IMR-90 (cell line): ENCODE measurements at regions not wholly inside any gene's neighbourhood (a gene's known extent, or its start where the extent isn't known, plus 50 kb on each side); places are given as distances from the start of the nearest gene placed in this dataset.

Experiments used
- ATAC-seq: fragments of 200-7000 bp; cut with Tn5 transposase; 2 replicates; pipeline ENCODE4 v1.9.1; 2020; ENCODE audit warnings: low read depth, mild to moderate bottlenecking, moderate library complexity
- BruUV-seq: library from RNA; stranded (reverse); fragments of 400-500 nt; replicated peaks from 2 replicates; lab custom pipeline; 2021; lab: Mats Ljungman, UMichigan
- CTCF ChIA-PET: fragments of 300-600 bp; formaldehyde crosslinking; extraction: SDS; loops from one replicate; lab custom pipeline; 2021; ENCODE audit warnings: antibody characterized with exemption; lab: Yijun Ruan, JAX
- POLR2A ChIA-PET: fragments of 300-600 bp; sonication (Branson Sonifier 250); formaldehyde crosslinking; loops from one replicate; lab custom pipeline; 2022; ENCODE audit warnings: antibody characterized with exemption; ENCODE audit not compliant: unreplicated experiment; lab: Charles Lee
- DNase-seq: peaks from one replicate; pipeline ENCODE4 v3.0.0; 2013
- H2AFZ ChIP-seq: replicated peaks from 2 replicates; pipeline ENCODE3; 2013; ENCODE audit warnings: low read length, mild to moderate bottlenecking; ENCODE audit not compliant: poor library complexity
- H2AK5ac ChIP-seq: 2 replicates; pipeline ENCODE4 v1.6.1; 2013; ENCODE audit warnings: low read depth, low read length, inconsistent platforms
- H2AK9ac ChIP-seq: replicated peaks from 2 replicates; pipeline ENCODE3; 2013; ENCODE audit warnings: mild to moderate bottlenecking, low read depth, low read length, moderate library complexity; ENCODE audit not compliant: poor library complexity
- H2BK120ac ChIP-seq: 2 replicates; pipeline ENCODE4 v1.6.1; 2013; ENCODE audit warnings: low read depth, low read length, inconsistent platforms
- H2BK15ac ChIP-seq: 3 replicates; pipeline ENCODE4 v1.6.1; 2013; ENCODE audit warnings: low read depth, low read length, inconsistent platforms
- H2BK20ac ChIP-seq: 2 replicates; pipeline ENCODE4 v1.6.1; 2013; ENCODE audit warnings: low read depth, mild to moderate bottlenecking, inconsistent platforms, low read length, moderate library complexity
- H2BK5ac ChIP-seq: 2 replicates; pipeline ENCODE4 v1.6.1; 2013; ENCODE audit warnings: mild to moderate bottlenecking, low read depth, low read length, inconsistent platforms; ENCODE audit not compliant: poor library complexity, severe bottlenecking
- H3K14ac ChIP-seq: replicated peaks from 2 replicates; pipeline ENCODE4 v1.6.1; 2013; ENCODE audit warnings: low read depth, low read length, inconsistent platforms
- H3K18ac ChIP-seq: 2 replicates; pipeline ENCODE4 v1.6.1; 2013; ENCODE audit warnings: low read depth, low read length, control low read depth
- H3K23ac ChIP-seq: 2 replicates; pipeline ENCODE4 v1.6.1; 2013; ENCODE audit warnings: low read depth, low read length, inconsistent platforms
- H3K27ac ChIP-seq: 2 replicates; pipeline ENCODE4 v1.5.1; 2013; ENCODE audit warnings: mild to moderate bottlenecking, control low read depth, low read length; ENCODE audit not compliant: insufficient read depth
- H3K27me3 ChIP-seq: 2 replicates; pipeline ENCODE4 v1.6.1; 2013; ENCODE audit warnings: low read length; ENCODE audit not compliant: control insufficient read depth, insufficient read depth
- H3K36me3 ChIP-seq: 2 replicates; pipeline ENCODE4 v1.6.1; 2013; ENCODE audit warnings: low read length, mixed read lengths; ENCODE audit not compliant: control insufficient read depth, insufficient read depth
- H3K4ac ChIP-seq: 2 replicates; pipeline ENCODE4 v1.6.1; 2013; ENCODE audit warnings: low read depth, low read length, inconsistent platforms
- H3K4me1 ChIP-seq: 2 replicates; pipeline ENCODE4 v1.6.1; 2013; ENCODE audit warnings: low read length, mixed read lengths; ENCODE audit not compliant: control insufficient read depth, insufficient read depth
- H3K4me2 ChIP-seq: 2 replicates; pipeline ENCODE4 v1.6.1; 2013; ENCODE audit warnings: low read depth, mild to moderate bottlenecking, control low read depth, low read length, moderate library complexity
- H3K4me3 ChIP-seq: 2 replicates; pipeline ENCODE4 v1.5.1; 2013; ENCODE audit warnings: low read depth, mild to moderate bottlenecking, control low read depth, low read length, moderate library complexity; ENCODE audit not compliant: insufficient read depth
- H3K56ac ChIP-seq: 2 replicates; pipeline ENCODE4 v1.6.1; 2013; ENCODE audit warnings: low read length, inconsistent platforms; ENCODE audit not compliant: insufficient read depth; ENCODE audit errors: extremely low read depth
- H3K79me1 ChIP-seq, 2 experiments: 2 replicates each; pipeline ENCODE4 v1.6.1; 2013; ENCODE audit warnings: low read length in 2 of 2, inconsistent platforms in 1 of 2, low read depth in 1 of 2
- H3K9ac ChIP-seq: 2 replicates; pipeline ENCODE4 v1.6.1; 2013; ENCODE audit warnings: low read depth, low read length, control low read depth
- H3K9me1 ChIP-seq: 2 replicates; pipeline ENCODE4 v1.6.1; 2013; ENCODE audit warnings: low read length, inconsistent platforms; ENCODE audit not compliant: insufficient read depth
- H3K9me3 ChIP-seq: 2 replicates; pipeline ENCODE4 v1.6.1; 2013; ENCODE audit warnings: low read length; ENCODE audit not compliant: control insufficient read depth, insufficient read depth
- H4K20me1 ChIP-seq: 2 replicates; pipeline ENCODE4 v1.6.1; 2013; ENCODE audit warnings: low read length, inconsistent platforms; ENCODE audit not compliant: insufficient read depth
- H4K5ac ChIP-seq: 2 replicates; pipeline ENCODE4 v1.6.1; 2013; ENCODE audit warnings: mild to moderate bottlenecking, low read depth, low read length, control low read depth
- H4K8ac ChIP-seq, 2 experiments: 2 replicates each; pipeline ENCODE4 v1.6.1; 2013; ENCODE audit warnings: low read depth in 2 of 2, low read length in 2 of 2, control low read depth in 1 of 2, inconsistent platforms in 1 of 2
- H4K91ac ChIP-seq: 2 replicates; pipeline ENCODE4 v1.6.1; 2013; ENCODE audit warnings: low read depth, low read length, inconsistent platforms; ENCODE audit not compliant: insufficient read depth
- BHLHE40 ChIP-seq: fragments of 150-350 bp; IDR thresholded peaks from 2 replicates; pipeline ENCODE4 v1.6.1; 2016; ENCODE audit warnings: mild to moderate bottlenecking, low read depth, low read length
- CEBPB ChIP-seq: IDR thresholded peaks from 2 replicates; pipeline ENCODE4 v1.6.1; 2012; ENCODE audit warnings: low read depth, low read length, improper control_type of control experiment
- CHD1 ChIP-seq: IDR thresholded peaks from 2 replicates; pipeline ENCODE4 v1.6.1; 2012; ENCODE audit warnings: low read depth, low read length, improper control_type of control experiment
- CTCF ChIP-seq: conservative IDR thresholded peaks from 2 replicates; pipeline ENCODE4 v1.5.1; 2012; ENCODE audit warnings: mild to moderate bottlenecking, low read depth, low read length, improper control_type of control experiment
- ELK1 ChIP-seq: fragments of 150-350 bp; IDR thresholded peaks from 2 replicates; pipeline ENCODE4 v1.6.1; 2016; ENCODE audit warnings: low read depth, mild to moderate bottlenecking, low read length, moderate library complexity, borderline replicate concordance
- FOS ChIP-seq: fragments of 150-350 bp; IDR thresholded peaks from 2 replicates; pipeline ENCODE4 v1.6.1; 2016; ENCODE audit warnings: low read depth, low read length
- MAFK ChIP-seq: IDR thresholded peaks from 2 replicates; pipeline ENCODE4 v1.6.1; 2012; ENCODE audit warnings: low read depth, low read length, improper control_type of control experiment
- MAZ ChIP-seq: IDR thresholded peaks from 2 replicates; pipeline ENCODE4 v1.6.1; 2012; ENCODE audit warnings: low read depth, mild to moderate bottlenecking, low read length, improper control_type of control experiment, moderate library complexity, borderline replicate concordance
- MXI1 ChIP-seq: IDR thresholded peaks from 2 replicates; pipeline ENCODE4 v1.6.1; 2012; ENCODE audit warnings: low read depth, mild to moderate bottlenecking, low read length, moderate library complexity, borderline replicate concordance
- NFE2L2 ChIP-seq: fragments of 150-350 bp; IDR thresholded peaks from 2 replicates; pipeline ENCODE4 v1.6.1; 2016; ENCODE audit warnings: low read depth, mild to moderate bottlenecking, low read length
- POLR2A ChIP-seq: IDR thresholded peaks from 2 replicates; pipeline ENCODE4 v1.6.1; 2012; ENCODE audit warnings: mild to moderate bottlenecking, low read depth, low read length
- RAD21 ChIP-seq: IDR thresholded peaks from 2 replicates; pipeline ENCODE4 v1.6.1; 2012; ENCODE audit warnings: low read length, improper control_type of control experiment
- RFX5 ChIP-seq: IDR thresholded peaks from 2 replicates; pipeline ENCODE4 v1.8.0; 2012; ENCODE audit warnings: low read depth, mild to moderate bottlenecking, low read length, moderate library complexity
- SMC3 ChIP-seq: fragments of 150-350 bp; IDR thresholded peaks from 2 replicates; pipeline ENCODE4 v1.6.1; 2016; ENCODE audit warnings: low read depth, mild to moderate bottlenecking, antibody characterized with exemption, low read length, moderate library complexity
- USF2 ChIP-seq: fragments of 150-350 bp; IDR thresholded peaks from 2 replicates; pipeline ENCODE4 v1.6.1; 2017; ENCODE audit warnings: mild to moderate bottlenecking, antibody characterized with exemption, low read length, low read depth
- WGBS, 2 experiments: methylation state at CpG; one replicate each; pipeline versions ENCODE4 v1.1.5 to v1.1.7; 2013; ENCODE audit warnings: missing lambda C conversion rate in 2 of 2; ENCODE audit not compliant: insufficient read length in 1 of 2; ENCODE audit errors: extremely low coverage in 2 of 2; 5-methylcytosine and 5-hydroxymethylcytosine counted together
- dilution Hi-C: fragments of 300-500 bp; cut with HindIII; formaldehyde crosslinking; loops from one replicate; pipeline ENCODE4 v1.14.3; 2018; ENCODE audit warnings: low sequenced_read_pairs; ENCODE audit not compliant: unreplicated experiment
- in situ Hi-C: fragments of 300-500 bp; cut with MboI; formaldehyde crosslinking; loops from 3 replicates; pipeline ENCODE4 v1.14.3; 2019; ENCODE audit warnings: low sequenced_read_pairs, inconsistent platforms, mixed read lengths
- intact Hi-C: fragments of 100-400 bp; cut with micrococcal nuclease; formaldehyde crosslinking; loops from 2 replicates; pipeline ENCODE4 v1.10.0; 2022

GRCh38 chr7:70881167-70881847, 250.6 kb upstream of the GALNT17 start:
- no peak overlapping the region for H4K8ac ChIP-seq
- no peak overlapping the region for H3K23ac ChIP-seq
- H3K9ac ChIP-seq = no peak overlapping the region
- dilution Hi-C loops (no loop called here), intact Hi-C loops (no loop called here), in situ Hi-C loops (no loop called here)
- H3K4me2 ChIP-seq = no peak overlapping the region
- no peak overlapping the region for H2BK5ac ChIP-seq
- H3K56ac ChIP-seq = no peak overlapping the region
- no peak overlapping the region for H2AK5ac ChIP-seq
- 0% methylated on average over 1 of the region's 7 CpGs; no CpG with 5 or more reads in 1 of the 2 experiments for WGBS, 2 experiments
- H3K9me1 ChIP-seq = no peaks in the 10 kb centered on the region
- H3K79me1 ChIP-seq = no peaks in the 10 kb centered on the region
- no peak for DNase-seq
- H2BK15ac ChIP-seq = no peak overlapping the region
- no peak overlapping the region for H3K14ac ChIP-seq
- POLR2A ChIA-PET = no interaction called here
- H2AK9ac ChIP-seq = no peak overlapping the region
- H3K4me3 ChIP-seq = no peak overlapping the region
- no peak overlapping the region for H3K18ac ChIP-seq
- no peaks in the 10 kb centered on the region for H3K27me3 ChIP-seq
- H4K5ac ChIP-seq = no peak overlapping the region
- H4K20me1 ChIP-seq = no peaks in the 10 kb centered on the region
- H3K27ac ChIP-seq = no peak overlapping the region
- H2AFZ ChIP-seq = no peak overlapping the region
- peaks cover 12% of the 10 kb centered on the region for H3K9me3 ChIP-seq
- ATAC-seq = no peak
- no peak overlapping the region for H2BK20ac ChIP-seq
- H2BK120ac ChIP-seq = no peak overlapping the region
- TF ChIP-seq CEBPB (no peak), RFX5 (no peak), SMC3 (no peak), CTCF (no peak), MAZ (no peak), FOS (no peak), NFE2L2 (no peak), MAFK (no peak), BHLHE40 (no peak), MXI1 (no peak), ELK1 (no peak), CHD1 (no peak), USF2 (no peak), RAD21 (no peak), POLR2A (no peak)
- CTCF ChIA-PET = interaction anchor here (0.6 kb wide), 2 partner anchors 293 to 296 kb away, joined by 3 read pairs; no protein-coding TSS in a partner anchor
- H4K91ac ChIP-seq = no peak overlapping the region
- no peak overlapping the region for H3K4ac ChIP-seq
- BruUV-seq = no TSS peak
- no peaks in the 10 kb centered on the region for H3K36me3 ChIP-seq
- no peaks in the 10 kb centered on the region for H3K4me1 ChIP-seq
